Sigmoid colon (tissue), 6 donors: ENCODE measurements at regions not wholly inside any gene's neighbourhood (a gene's known extent, or its start where the extent isn't known, plus 50 kb on each side); places are given as distances from the start of the nearest gene placed in this dataset.
"Not testable (repeated sequence)": the region's sequence is repeated elsewhere in the genome, so short reads cannot be mapped to it uniquely, and the experiment has no call there.

Experiments
- DNase-seq: peaks from one replicate; pipeline ENCODE4 v3.0.0-alpha.2; 2019
- H3K27ac ChIP-seq, 4 donors: fragments of 200-600 bp; sonication (generic); one replicate each; pipeline ENCODE4 v1.5.1; 2016 to 2019; ENCODE audit warnings: mild to moderate bottlenecking in 1 of 4
- H3K27me3 ChIP-seq, 3 donors: fragments of 200-600 bp; sonication (generic); one replicate each; pipeline ENCODE4 v1.5.1; 2019; ENCODE audit warnings: mild to moderate bottlenecking in 1 of 3
- H3K36me3 ChIP-seq, 4 donors: fragments of 200-600 bp; sonication (generic); one replicate each; pipeline ENCODE4 v1.5.1; 2016 to 2019
- H3K4me1 ChIP-seq, 4 donors: fragments of 200-600 bp; sonication (generic); one replicate each; pipeline ENCODE4 v1.5.1; 2017 to 2019
- H3K4me3 ChIP-seq, 4 donors: fragments of 200-600 bp; sonication (generic); one replicate each; pipeline ENCODE4 v1.5.1; 2017 to 2019; ENCODE audit warnings: mild to moderate bottlenecking in 2 of 4, moderate library complexity in 1 of 4
- H3K9me3 ChIP-seq, 4 donors: fragments of 200-600 bp in 3 of 4; sonication (generic) in 3 of 4; one replicate each; pipeline versions ENCODE4 v1.5.1 to v1.6.1; 2013 to 2019
- CTCF ChIP-seq, 4 experiments: fragments of 450-650 bp in 3 of 4; fragments of 200-600 bp in 1 of 4; IDR thresholded peaks; one replicate each; pipeline ENCODE4 v1.5.1; 2016 to 2019; ENCODE audit warnings: antibody characterized with exemption in 4 of 4, mild to moderate bottlenecking in 3 of 4, moderate library complexity in 2 of 4
- EP300 ChIP-seq, 4 donors: sonication (generic); formaldehyde crosslinking; IDR thresholded peaks; one replicate each; pipeline ENCODE4 v1.6.1; 2017; ENCODE audit warnings: antibody characterized with exemption in 4 of 4
- POLR2A ChIP-seq, 2 donors: fragments of 450-650 bp; IDR thresholded peaks; one replicate each; pipeline ENCODE4 v1.6.1; 2016; ENCODE audit warnings: antibody characterized with exemption in 2 of 2, mild to moderate bottlenecking in 2 of 2, moderate library complexity in 2 of 2
- POLR2AphosphoS5 ChIP-seq, 4 donors: sonication (generic); formaldehyde crosslinking; IDR thresholded peaks; one replicate each; pipeline ENCODE4 v1.6.1; 2017; ENCODE audit warnings: antibody characterized with exemption in 4 of 4
- WGBS, 2 donors: extraction: QIAGEN DNeasy Blood & Tissue Kit; methylation state at CpG; one replicate each; pipeline ENCODE4 v1.1.7; 2013; 5-methylcytosine and 5-hydroxymethylcytosine counted together
- intact Hi-C: fragments of 100-400 bp; cut with DNase I; formaldehyde crosslinking; loops from one replicate; pipeline ENCODE4 v1.15.1; 2023
- donor health status: healthy with polysubstance abuse.
- donor health status: healthy.

GRCh38 chr2:19169134-19169768, 189.2 kb downstream of the OSR1 start:
- intact Hi-C loops = no loop called here
- H3K36me3 ChIP-seq = no peaks in the 10 kb centered on the region
- no peaks in the 10 kb centered on the region for H3K27me3 ChIP-seq
- WGBS, 2 donors = 69 to 81% methylated on average over 2 of the region's 2 CpGs
- H3K9me3 ChIP-seq = no peaks in the 10 kb centered on the region
- TF ChIP-seq EP300 (IDR thresholded peaks at IDR 0.05) (no peak), CTCF (IDR thresholded peaks at IDR 0.05) (no peak), POLR2AphosphoS5 (IDR thresholded peaks at IDR 0.05) (no peak), POLR2A (IDR thresholded peaks at IDR 0.05) (no peak)
- H3K27ac ChIP-seq = no peak overlapping the region
- DNase-seq = no peak
- H3K4me3 ChIP-seq = no peak overlapping the region
- H3K4me1 ChIP-seq = peaks cover 0 to 4% (median 0%) of the 10 kb centered on the region in 4 donors

- intact Hi-C loops, H3K4me3 ChIP-seq: not testable (repeated sequence)
These were observed 194.3 kb downstream of the OSR1 start for GRCh38 chr2:19164099-19164498.

GRCh38 chr2:19158896-19159295, 199.5 kb downstream of the OSR1 start:
- Histone ChIP-seq H3K27me3 (no peaks in the 10 kb centered on the region), H3K4me3 (no peak overlapping the region), H3K36me3 (no peaks in the 10 kb centered on the region), H3K27ac (no peak overlapping the region), H3K9me3 (peaks cover 0 to 6% (median 0%) of the 10 kb centered on the region in 4 donors), H3K4me1 (no peaks in the 10 kb centered on the region)
- TF ChIP-seq CTCF (IDR thresholded peaks at IDR 0.05) = no peak
- no peak for TF ChIP-seq EP300 (IDR thresholded peaks at IDR 0.05)
- TF ChIP-seq POLR2A (IDR thresholded peaks at IDR 0.05) = no peak
- TF ChIP-seq POLR2AphosphoS5 (IDR thresholded peaks at IDR 0.05) = no peak
- no peak for DNase-seq
- 82 to 85% methylated on average over 4 of the region's 4 CpGs for WGBS, 2 donors
- intact Hi-C loops = no loop called here

More at GRCh38 chr2:19164099-19164498, 194.3 kb downstream of the OSR1 start:
- H3K9me3 ChIP-seq, H3K27ac ChIP-seq, H3K36me3 ChIP-seq, H3K27me3 ChIP-seq, DNase-seq, H3K4me1 ChIP-seq: not testable (repeated sequence)
- WGBS, 2 donors = 16 to 50% methylated on average over 9 of the region's 9 CpGs

GRCh38 chr2:19158211-19158610, 200.2 kb downstream of the OSR1 start:
- no peaks in the 10 kb centered on the region for H3K36me3 ChIP-seq
- H3K9me3 ChIP-seq = peaks cover 0 to 6% (median 0%) of the 10 kb centered on the region in 4 donors
- DNase-seq = no peak
- intact Hi-C loops = no loop called here
- H3K27me3 ChIP-seq = no peaks in the 10 kb centered on the region
- H3K4me1 ChIP-seq = no peaks in the 10 kb centered on the region
- TF ChIP-seq POLR2AphosphoS5 (IDR thresholded peaks at IDR 0.05) (no peak), POLR2A (IDR thresholded peaks at IDR 0.05) (no peak), CTCF (IDR thresholded peaks at IDR 0.05) (no peak), EP300 (IDR thresholded peaks at IDR 0.05) (no peak)
- WGBS, 2 donors = 25 to 40% methylated on average over 1 of the region's 1 CpG
- H3K4me3 ChIP-seq = no peak overlapping the region
- no peak overlapping the region for H3K27ac ChIP-seq

GRCh38 chr2:19156646-19157045, 201.8 kb downstream of the OSR1 start:
- Histone ChIP-seq H3K4me3 (no peak overlapping the region), H3K27ac (no peak overlapping the region), H3K9me3 (peaks cover 0 to 6% (median 1%) of the 10 kb centered on the region in 4 donors), H3K4me1 (no peaks in the 10 kb centered on the region), H3K36me3 (no peaks in the 10 kb centered on the region), H3K27me3 (no peaks in the 10 kb centered on the region)
- intact Hi-C loops = no loop called here
- no peak for DNase-seq
- WGBS, 2 donors = 95 to 97% methylated on average over 1 of the region's 1 CpG
- no peak for TF ChIP-seq CTCF (IDR thresholded peaks at IDR 0.05)
- TF ChIP-seq POLR2AphosphoS5 (IDR thresholded peaks at IDR 0.05) = no peak
- TF ChIP-seq POLR2A (IDR thresholded peaks at IDR 0.05) = no peak
- no peak for TF ChIP-seq EP300 (IDR thresholded peaks at IDR 0.05)
